GM12878 (cell line): ENCODE measurements at regions not wholly inside any gene's neighbourhood (a gene's known extent, or its start where the extent isn't known, plus 50 kb on each side); places are given as distances from the start of the nearest gene placed in this dataset.

Experiments
- ATAC-seq: fragments of 200-7000 bp; cut with Tn5 transposase; 3 replicates; pipeline ENCODE4 v1.9.1; 2020; ENCODE audit warnings: mild to moderate bottlenecking, moderate library complexity
- BruUV-seq: library from RNA; stranded (reverse); fragments of 400-500 nt; replicated peaks from 2 replicates; lab custom pipeline; 2021; lab: Mats Ljungman, UMichigan
- CTCF ChIA-PET: fragments of 300-600 bp; sonication (Branson Sonifier 250); formaldehyde crosslinking; extraction: SDS; loops from one replicate; lab custom pipeline; 2021; ENCODE audit warnings: inconsistent platforms; lab: Yijun Ruan, JAX
- POLR2A ChIA-PET: fragments of 350-600 bp; formaldehyde crosslinking; extraction: SDS; loops from one replicate; lab custom pipeline; 2021; ENCODE audit warnings: inconsistent platforms; lab: Charles Lee
- RAD21 ChIA-PET: fragments of 300-600 bp; sonication (Branson Sonifier 250); formaldehyde crosslinking; loops from one replicate; lab custom pipeline; 2023; ENCODE audit warnings: antibody characterized with exemption; ENCODE audit not compliant: unreplicated experiment; lab: Charles Lee
- SMC1A ChIA-PET: fragments of 300-600 bp; sonication (Branson Sonifier 250); formaldehyde crosslinking; loops from one replicate; lab custom pipeline; 2023; ENCODE audit not compliant: unreplicated experiment, uncharacterized antibody; lab: Charles Lee
- DNase-seq: peaks from one replicate; pipeline ENCODE4 v3.0.0-alpha.2; 2011; ENCODE audit warnings: low read depth, low spot score
- FAIRE-seq: peaks from 3 replicates; lab custom pipeline; 2011; peaks lifted over from hg19 to GRCh38; lab: Jason Lieb, UNC
- H2AFZ ChIP-seq: 2 replicates; pipeline ENCODE4 v1.6.0; 2011; ENCODE audit warnings: low read depth, low read length, control low read depth; ENCODE audit not compliant: control insufficient read depth
- H3K27ac ChIP-seq: 2 replicates; pipeline ENCODE4 v1.5.1; 2011; ENCODE audit warnings: control low read depth; ENCODE audit not compliant: control insufficient read depth, insufficient read depth
- H3K27me3 ChIP-seq, 2 experiments: replicated peaks in 1 of 2; 2 replicates each; pipeline versions ENCODE4 v1.6.0 to v1.6.1; 2011; ENCODE audit warnings: low read length in 1 of 2; ENCODE audit not compliant: control insufficient read depth in 2 of 2, insufficient read depth in 2 of 2
- H3K36me3 ChIP-seq, 2 experiments: 2 replicates each; pipeline ENCODE4 v1.5.1; 2011; ENCODE audit warnings: low read length in 1 of 2; ENCODE audit not compliant: control insufficient read depth in 2 of 2, insufficient read depth in 2 of 2
- H3K4me1 ChIP-seq: 2 replicates; pipeline ENCODE4 v1.6.1; 2011; ENCODE audit warnings: mild to moderate bottlenecking, low read length, moderate library complexity, mixed read lengths; ENCODE audit not compliant: control insufficient read depth, insufficient read depth
- H3K4me2 ChIP-seq: 2 replicates; pipeline ENCODE4 v1.6.0; 2011; ENCODE audit warnings: control low read depth; ENCODE audit not compliant: control insufficient read depth, insufficient read depth
- H3K4me3 ChIP-seq: fragments of 200-600 bp; sonication (generic); 2 replicates; pipeline ENCODE4 v1.5.1; 2016
- H3K79me2 ChIP-seq: 2 replicates; pipeline ENCODE4 v1.6.0; 2011; ENCODE audit warnings: low read length; ENCODE audit not compliant: control insufficient read depth, insufficient read depth
- H3K9ac ChIP-seq: 2 replicates; pipeline ENCODE4 v1.8.0; 2011; ENCODE audit warnings: low read length, control low read depth, mixed read lengths; ENCODE audit not compliant: control insufficient read depth, insufficient read depth
- H3K9me3 ChIP-seq: replicated peaks from 3 replicates; pipeline ENCODE4 v1.5.1; 2011; ENCODE audit warnings: mild to moderate bottlenecking, low read length; ENCODE audit not compliant: control insufficient read depth, insufficient read depth
- H4K20me1 ChIP-seq: 2 replicates; pipeline ENCODE4 v1.6.0; 2011; ENCODE audit not compliant: control insufficient read depth, insufficient read depth
- BHLHE40 ChIP-seq, 2 experiments: fragments of 450-650 bp in 1 of 2; IDR thresholded peaks; 2 replicates each; pipeline ENCODE4 v1.6.1; 2011 to 2017; ENCODE audit warnings: low read depth in 2 of 2, borderline replicate concordance in 1 of 2, improper control_type of control experiment in 1 of 2, low read length in 1 of 2, mild to moderate bottlenecking in 1 of 2
- CEBPB ChIP-seq, 2 experiments: fragments of 150-350 bp in 1 of 2; IDR thresholded peaks; 2 replicates each; pipeline ENCODE4 v1.6.1; 2012 to 2014; ENCODE audit warnings: low read depth in 2 of 2, low read length in 2 of 2, borderline replicate concordance in 1 of 2, inconsistent platforms in 1 of 2
- POLR2AphosphoS2 ChIP-seq: IDR thresholded peaks from 2 replicates; pipeline ENCODE4 v1.6.1; 2011; ENCODE audit warnings: low read depth, mild to moderate bottlenecking, low read length, improper control_type of control experiment, moderate library complexity
- SIX5 ChIP-seq: IDR thresholded peaks from 2 replicates; pipeline ENCODE4 v1.6.1; 2011; ENCODE audit warnings: mild to moderate bottlenecking, low read depth, low read length, moderate library complexity; ENCODE audit not compliant: severe bottlenecking
- WGBS: methylation state at CpG from one replicate; pipeline ENCODE4 v1.1.6; 2016; ENCODE audit warnings: low lambda C conversion rate; ENCODE audit not compliant: insufficient replicate concordance, insufficient coverage; ENCODE audit errors: missing lambda C conversion rate; 5-methylcytosine and 5-hydroxymethylcytosine counted together
- in situ Hi-C: fragments of 300-500 bp; cut with MboI; formaldehyde crosslinking; loops from 9 replicates; pipeline ENCODE4 v1.14.3; 2018; ENCODE audit warnings: mixed read lengths
- intact Hi-C: fragments of 100-400 bp; cut with micrococcal nuclease; formaldehyde crosslinking; loops from one replicate; pipeline ENCODE4 v1.14.2; 2022; ENCODE audit not compliant: unreplicated experiment
- TF ChIP-seq, protein P1 (sequence below): fragments of 450-650 bp; IDR thresholded peaks from 2 replicates; pipeline ENCODE4 v1.6.1; 2016; ENCODE audit warnings: mild to moderate bottlenecking, moderate library complexity, borderline replicate concordance

DNA sequence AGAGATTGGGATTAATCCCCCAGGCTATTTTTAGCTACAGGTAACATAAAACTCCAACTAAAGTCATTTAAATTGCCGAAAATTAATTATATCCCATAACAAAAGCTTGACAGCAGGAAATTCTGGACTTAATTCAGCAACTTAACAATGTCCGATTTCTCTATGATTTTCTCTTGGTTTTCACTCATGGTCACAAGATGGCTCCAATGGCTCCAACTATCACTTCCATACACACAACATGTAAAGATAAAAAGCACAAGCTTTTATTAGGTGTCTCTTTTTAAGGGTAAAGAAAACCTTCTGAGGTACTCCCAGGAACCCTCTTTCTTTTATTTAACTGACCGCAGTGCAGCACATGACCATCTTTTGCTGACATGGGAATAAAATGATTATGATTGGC, 363.5 kb upstream of the PTBP2 start:
- H3K9ac ChIP-seq = no peak overlapping the region
- H3K4me1 ChIP-seq = no peaks in the 10 kb centered on the region
- ChIA-PET POLR2A (no interaction called here), SMC1A (no interaction called here), CTCF (no interaction called here), RAD21 (no interaction called here)
- H3K36me3 ChIP-seq = no peaks in the 10 kb centered on the region
- H3K27ac ChIP-seq = no peak overlapping the region
- no peak for TF ChIP-seq CEBPB (IDR thresholded peaks at IDR 0.05; ENCODE audit: borderline replicate concordance in 1 of 2, low read depth in 2 of 2, low read length in 2 of 2)
- no peak for TF ChIP-seq POLR2AphosphoS2
- TF ChIP-seq BHLHE40 (IDR thresholded peaks at IDR 0.05; ENCODE audit: borderline replicate concordance in 1 of 2, low read depth in 2 of 2, low read length in 1 of 2) = no peak
- TF ChIP-seq SIX5 = no peak
- TF ChIP-seq, protein P1, sequence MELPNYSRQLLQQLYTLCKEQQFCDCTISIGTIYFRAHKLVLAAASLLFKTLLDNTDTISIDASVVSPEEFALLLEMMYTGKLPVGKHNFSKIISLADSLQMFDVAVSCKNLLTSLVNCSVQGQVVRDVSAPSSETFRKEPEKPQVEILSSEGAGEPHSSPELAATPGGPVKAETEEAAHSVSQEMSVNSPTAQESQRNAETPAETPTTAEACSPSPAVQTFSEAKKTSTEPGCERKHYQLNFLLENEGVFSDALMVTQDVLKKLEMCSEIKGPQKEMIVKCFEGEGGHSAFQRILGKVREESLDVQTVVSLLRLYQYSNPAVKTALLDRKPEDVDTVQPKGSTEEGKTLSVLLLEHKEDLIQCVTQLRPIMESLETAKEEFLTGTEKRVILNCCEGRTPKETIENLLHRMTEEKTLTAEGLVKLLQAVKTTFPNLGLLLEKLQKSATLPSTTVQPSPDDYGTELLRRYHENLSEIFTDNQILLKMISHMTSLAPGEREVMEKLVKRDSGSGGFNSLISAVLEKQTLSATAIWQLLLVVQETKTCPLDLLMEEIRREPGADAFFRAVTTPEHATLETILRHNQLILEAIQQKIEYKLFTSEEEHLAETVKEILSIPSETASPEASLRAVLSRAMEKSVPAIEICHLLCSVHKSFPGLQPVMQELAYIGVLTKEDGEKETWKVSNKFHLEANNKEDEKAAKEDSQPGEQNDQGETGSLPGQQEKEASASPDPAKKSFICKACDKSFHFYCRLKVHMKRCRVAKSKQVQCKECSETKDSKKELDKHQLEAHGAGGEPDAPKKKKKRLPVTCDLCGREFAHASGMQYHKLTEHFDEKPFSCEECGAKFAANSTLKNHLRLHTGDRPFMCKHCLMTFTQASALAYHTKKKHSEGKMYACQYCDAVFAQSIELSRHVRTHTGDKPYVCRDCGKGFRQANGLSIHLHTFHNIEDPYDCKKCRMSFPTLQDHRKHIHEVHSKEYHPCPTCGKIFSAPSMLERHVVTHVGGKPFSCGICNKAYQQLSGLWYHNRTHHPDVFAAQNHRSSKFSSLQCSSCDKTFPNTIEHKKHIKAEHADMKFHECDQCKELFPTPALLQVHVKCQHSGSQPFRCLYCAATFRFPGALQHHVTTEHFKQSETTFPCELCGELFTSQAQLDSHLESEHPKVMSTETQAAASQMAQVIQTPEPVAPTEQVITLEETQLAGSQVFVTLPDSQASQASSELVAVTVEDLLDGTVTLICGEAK = no peak
- intact Hi-C loops (no loop called here), in situ Hi-C loops (no loop called here)
- H4K20me1 ChIP-seq = no peaks in the 10 kb centered on the region
- no peaks in the 10 kb centered on the region for H3K79me2 ChIP-seq
- no peak overlapping the region for H3K4me3 ChIP-seq
- FAIRE-seq (no peak), ATAC-seq (no peak), DNase-seq (no peak)
- no TSS peak for BruUV-seq
- WGBS = 48% methylated on average over 3 of the region's 3 CpGs
- no peak overlapping the region for H2AFZ ChIP-seq
- H3K9me3 ChIP-seq = no peaks in the 10 kb centered on the region
- no peaks in the 10 kb centered on the region for H3K27me3 ChIP-seq
- no peak overlapping the region for H3K4me2 ChIP-seq
